HG03108 (cell line): ENCODE measurements at regions not wholly inside any gene's neighbourhood (a gene's known extent, or its start where the extent isn't known, plus 50 kb on each side); places are given as distances from the start of the nearest gene placed in this dataset.
"Not testable (repeated sequence)": the region's sequence is repeated elsewhere in the genome, so short reads cannot be mapped to it uniquely, and the experiment has no call there.

Source experiments
- ATAC-seq: cut with Tn5 transposase; IDR thresholded peaks from one replicate; pipeline ENCODE4 v1.9.1; 2021; ENCODE audit warnings: moderate library complexity; ENCODE audit not compliant: unreplicated experiment

DNA sequence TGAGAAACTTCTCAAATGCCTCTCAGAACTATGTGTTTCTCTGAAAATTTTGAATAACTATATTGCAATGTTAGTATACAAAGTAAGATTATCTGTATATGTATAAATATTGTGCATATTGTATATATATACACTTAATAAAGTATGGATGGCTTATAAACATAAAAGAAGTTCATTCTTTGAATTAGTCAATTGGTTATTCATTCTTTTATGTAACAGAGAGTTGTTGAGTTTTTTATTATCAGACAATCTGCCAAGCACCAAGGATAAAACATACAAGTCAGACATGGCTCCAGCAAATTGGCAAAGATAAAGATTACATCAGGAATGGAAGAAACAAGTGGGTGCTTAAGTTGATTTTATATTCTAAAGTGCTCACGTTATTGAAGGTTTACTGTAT lies 289.1 kb upstream of the EYS start:
- ATAC-seq, result no peak

DNA sequence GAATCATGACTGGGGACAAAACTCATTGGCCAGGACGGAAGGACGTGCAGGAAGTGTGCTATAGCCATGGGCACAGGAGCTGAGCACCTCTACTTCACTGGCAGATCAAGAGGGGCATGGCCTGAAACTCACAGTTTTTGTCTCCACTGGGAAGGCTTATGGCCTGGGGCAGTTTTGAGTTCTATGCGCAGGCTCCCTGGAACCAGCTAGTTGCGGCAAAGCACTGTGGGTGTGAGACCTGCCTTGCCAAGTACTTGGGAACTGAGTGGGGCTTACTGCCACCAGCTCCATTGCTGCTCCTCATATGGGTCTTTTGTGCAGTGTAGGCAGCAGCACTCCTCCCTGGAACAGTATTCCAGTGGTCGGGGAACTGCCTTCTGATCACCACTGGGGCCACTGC lies 282.6 kb upstream of the EYS start:
- ATAC-seq, result no peak

DNA sequence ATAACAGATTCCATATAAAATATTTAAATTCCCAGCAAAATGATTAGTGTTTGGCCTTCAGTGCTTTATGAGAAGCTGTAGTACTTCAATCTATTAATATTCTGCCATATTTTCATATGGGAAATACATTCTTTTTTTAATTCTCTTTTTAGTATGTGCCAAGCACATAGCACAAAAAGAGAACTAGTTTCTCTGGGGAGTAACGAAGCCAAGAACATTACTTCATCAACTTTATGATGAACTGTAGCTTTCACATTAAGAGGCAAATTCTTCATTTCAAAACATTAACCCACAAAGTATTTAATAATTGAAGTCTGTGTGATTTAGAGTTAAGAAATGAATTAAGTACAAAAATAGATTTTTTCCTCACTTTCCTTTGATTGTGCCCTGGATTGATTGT lies 281.0 kb upstream of the EYS start:
- ATAC-seq, result no peak

DNA sequence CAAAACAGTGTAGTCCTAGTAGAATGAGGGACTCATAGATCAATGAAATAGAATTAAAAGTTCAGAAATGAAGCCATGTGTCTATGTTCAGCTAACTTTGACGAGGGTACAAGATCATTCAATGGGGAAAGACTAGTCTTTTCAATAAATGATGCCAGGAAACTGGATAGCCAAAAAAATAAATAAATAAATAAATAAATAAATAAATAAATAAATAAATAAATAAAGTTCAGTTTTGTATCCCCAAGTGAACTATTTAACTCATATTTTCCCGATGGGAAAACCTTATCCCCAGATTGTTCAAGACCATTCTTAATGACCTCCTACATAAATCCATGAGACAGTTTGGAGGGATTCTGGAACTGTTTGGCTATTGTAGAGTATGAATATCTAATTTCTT lies 277.1 kb upstream of the EYS start:
- no peak for ATAC-seq

DNA sequence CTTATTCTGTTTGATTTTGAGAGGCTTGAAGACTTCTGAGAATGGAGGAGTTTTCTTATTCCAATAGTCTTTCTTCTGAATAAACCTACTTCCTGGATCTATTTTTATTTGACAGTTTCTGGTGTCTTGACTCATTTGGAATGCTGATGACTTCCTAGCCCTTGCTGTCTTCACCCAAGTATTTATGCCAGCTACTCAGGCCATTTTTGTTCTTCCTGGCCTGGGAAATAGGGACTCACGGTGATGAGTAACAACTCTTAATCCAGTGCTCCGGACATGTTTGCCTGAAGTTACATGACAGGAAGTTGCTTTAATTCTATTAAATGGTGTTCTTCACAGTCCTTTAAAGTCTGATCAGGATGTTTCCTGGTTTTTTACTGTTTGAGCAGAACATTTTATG lies 272.1 kb upstream of the EYS start:
- no peak for ATAC-seq

DNA sequence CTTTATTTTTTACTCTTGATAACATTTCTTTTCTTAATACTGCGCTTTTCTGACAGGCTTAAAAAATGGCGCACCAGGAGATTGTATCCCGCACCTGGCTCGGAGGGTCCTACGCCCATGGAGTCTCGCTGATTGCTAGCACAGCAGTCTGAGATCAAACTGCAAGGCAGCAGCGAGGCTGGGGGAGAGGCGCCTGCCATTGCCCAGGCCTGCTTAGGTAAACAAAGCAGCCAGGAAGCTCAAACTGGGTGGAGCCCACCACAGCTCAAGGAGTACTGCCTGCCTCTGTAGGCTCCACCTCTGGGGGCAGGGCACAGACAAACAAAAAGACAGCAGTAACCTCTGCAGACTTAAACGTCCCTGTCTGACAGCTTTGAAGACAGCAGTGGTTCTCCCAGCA lies 264.2 kb upstream of the EYS start:
- ATAC-seq, result not testable (repeated sequence)

DNA sequence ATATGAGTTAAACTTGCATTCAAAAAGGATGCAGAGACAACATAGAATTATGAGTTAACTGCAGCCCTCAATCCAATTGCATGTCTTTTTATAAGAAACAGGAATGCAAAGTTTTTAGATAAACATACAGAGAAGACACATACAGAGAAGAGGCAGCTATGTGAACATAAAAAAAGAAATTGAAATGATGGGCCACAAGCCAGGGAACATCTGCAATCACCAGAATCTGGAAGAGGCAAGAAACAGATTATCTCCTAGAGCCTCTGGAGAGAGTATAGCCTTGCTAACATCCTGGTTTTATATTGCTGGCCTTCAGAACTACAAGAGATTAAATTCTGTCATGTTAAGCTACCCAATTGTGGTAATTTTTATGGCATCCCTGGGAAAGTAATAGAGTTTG lies 257.2 kb upstream of the EYS start:
- ATAC-seq, result no peak

DNA sequence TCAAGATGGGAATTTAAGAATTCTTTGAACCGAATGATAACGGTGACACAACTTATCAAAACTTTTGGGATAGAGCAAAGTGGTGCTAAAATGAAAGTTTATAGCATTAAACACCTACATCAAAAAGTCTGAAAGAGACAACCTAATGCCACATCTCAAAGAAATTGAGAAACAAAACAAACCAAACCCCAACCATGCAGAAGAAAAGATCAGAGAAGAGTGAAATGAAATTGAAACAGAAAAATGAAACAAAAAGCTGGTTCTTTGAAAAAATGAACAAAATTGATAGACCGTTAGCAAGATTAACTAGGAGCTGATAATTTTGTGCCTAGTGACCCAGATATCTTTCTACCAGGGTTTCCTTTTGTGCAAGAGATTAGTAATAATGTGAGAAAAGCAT lies 248.0 kb upstream of the EYS start:
- ATAC-seq, result no peak

DNA sequence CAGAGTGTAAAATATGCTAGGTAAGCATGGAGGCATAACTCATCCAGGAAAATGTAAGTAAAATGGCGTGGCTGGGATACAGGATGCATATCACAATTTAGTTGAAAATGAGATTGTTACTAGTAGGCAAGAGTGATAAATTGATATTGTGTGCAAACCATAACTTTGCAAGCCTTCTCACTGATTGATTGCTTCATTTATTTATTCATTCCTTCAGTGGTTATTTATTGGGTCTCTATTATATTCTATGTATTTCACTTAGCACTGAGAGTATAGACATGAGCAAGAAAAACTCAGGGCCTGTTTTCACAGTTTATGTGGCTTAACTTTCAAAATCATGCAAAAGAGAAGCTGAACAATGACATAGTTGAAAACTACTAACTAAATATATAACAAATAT lies 241.0 kb upstream of the EYS start:
- no peak for ATAC-seq

DNA sequence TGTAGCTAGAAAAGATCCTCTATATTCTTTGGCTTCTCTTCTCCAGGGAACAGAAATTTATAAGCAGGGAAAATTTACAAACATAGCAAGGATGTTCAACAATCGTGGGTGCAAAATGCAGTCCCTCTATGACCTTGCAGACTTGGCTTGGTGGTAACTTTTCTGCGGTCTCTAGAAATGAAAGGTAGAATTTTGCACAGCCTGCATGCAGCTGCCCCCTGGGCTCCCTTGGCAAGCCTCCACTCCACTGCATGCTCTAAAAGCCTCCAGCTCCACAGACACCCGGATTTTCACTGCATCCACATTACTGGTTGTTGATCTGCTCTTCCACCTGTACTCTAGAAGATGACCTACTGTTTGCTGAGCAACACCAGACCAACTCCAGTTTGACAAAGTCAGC lies 236.5 kb upstream of the EYS start:
- no peak for ATAC-seq

DNA sequence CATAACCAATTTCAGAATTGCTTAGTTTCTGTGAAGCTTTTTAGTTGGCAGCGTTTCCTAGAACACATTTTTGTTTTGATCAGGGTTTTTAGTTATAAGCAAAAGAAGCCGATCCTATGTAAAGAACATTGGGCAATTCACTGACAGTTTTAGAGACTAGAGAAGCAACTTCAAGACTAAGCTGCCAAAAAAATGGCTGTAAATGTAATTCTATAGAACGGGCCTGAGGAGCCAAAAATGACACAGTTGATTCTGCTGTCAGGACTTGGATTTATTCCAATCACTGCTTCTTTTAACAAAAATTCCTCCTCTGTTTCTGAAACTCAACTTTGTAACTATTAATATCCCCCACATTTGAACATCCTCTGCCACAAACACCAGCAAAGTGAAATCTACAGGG lies 236.0 kb upstream of the EYS start:
- ATAC-seq, result no peak

DNA sequence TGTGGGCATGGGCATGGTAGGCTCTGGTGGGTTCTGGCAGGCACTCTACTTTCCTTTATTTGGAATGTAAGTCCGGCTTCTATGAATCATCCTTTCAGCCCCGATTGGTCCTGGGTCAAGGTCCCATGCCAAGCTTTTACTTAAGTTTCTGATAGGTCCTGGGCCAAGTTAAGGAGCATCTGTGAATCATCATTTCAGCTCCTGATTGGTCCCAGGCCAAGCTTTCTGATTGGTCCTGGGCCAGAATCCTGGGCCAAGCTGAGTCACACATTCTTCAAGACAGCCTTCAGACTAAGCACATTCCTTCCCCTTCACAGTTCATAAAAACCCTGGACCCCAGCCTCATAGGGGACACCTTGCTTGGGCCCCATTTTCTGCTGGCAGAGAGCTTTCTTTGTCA lies 231.0 kb upstream of the EYS start:
- no peak for ATAC-seq

DNA sequence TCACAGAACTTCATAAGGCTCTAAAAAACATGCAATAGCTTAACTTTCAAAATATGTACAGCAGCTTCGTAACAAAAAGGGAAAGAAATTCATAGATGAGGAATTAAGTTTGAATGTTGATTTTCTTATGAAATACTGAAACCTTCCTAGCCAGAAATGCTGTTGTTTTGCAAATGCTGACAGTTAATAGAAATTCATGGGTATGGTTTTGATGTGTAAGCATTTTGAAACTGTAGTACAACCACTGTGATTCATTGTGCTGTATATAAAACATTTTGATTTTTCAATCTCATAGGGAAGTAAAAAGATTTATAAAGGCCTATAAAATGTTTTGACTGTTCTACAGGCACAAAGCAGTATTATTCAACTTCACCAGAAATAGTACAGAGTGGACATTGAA lies 228.4 kb upstream of the EYS start:
- ATAC-seq, result no peak

DNA sequence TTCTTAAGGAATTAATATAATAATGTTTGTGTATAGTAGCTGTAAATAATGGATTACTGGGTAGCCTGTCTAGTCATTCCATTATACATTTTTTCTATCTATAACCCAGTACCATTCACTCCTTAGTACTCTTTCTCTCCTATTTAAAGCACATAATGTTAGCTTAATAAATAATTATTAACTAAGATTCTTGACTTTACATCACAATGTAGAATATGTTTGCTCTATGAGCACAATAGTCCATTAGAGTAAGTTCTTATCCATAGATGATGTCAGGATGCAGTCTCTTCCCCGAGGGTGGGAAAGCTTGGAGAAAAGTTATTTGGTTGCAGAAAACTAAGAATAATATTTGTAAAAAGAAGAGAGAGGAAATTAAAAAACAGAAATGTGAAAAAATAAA lies 226.4 kb upstream of the EYS start:
- ATAC-seq, result no peak

DNA sequence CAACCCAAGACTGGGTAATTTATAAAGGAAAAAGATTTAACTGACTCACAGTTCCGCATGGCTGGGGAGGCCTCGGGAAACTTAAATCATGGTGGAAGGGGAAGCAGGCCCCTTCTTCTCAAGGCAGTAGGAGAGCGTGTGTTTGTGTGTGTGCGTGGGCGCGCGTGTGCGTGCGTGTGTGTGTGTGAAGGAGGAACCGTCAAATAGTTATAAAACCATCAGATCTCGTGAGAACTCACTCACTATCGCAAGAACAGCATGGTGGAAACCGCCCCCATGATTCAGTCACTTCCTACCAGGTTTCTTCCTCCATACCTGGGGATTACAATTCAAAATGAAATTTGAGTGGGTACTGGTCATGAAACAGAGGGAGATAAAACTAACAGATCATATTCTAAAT lies 220.1 kb upstream of the EYS start:
- no peak for ATAC-seq

DNA sequence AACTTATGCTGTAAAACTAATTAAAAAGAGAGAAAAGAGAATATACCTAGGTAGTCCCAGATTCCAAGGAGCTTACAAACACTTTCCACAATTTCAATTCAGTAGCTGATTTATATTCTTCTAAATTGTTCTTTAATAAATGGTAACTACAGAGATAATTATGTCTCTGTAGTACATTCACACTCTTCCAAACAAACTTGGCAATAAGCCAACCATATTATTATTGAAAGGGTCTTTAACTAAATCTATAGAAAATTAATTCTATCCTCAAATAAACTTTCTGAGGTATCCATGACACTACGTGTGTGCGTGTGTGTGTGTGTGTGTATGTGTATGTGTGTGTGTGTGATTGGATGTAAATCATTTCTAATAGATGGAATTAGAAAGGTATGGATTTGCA lies 217.4 kb upstream of the EYS start:
- ATAC-seq, result no peak

DNA sequence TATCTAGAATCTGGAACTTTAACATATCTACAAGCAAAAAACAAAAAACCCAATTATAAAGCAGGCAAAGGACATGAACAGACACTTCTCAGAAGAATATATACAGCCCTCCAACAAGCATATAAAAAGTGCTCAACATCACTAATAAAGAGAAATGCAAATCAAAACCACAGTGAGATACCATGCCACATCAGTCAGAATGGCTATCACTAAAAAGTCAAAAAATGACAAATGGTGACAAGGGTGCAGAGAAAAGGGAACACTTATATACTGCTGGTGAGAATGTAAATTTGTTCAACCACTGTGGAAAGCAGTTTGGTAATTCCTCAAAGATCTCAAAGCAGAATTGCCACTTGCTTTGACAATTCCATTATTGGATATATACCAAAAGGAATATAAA lies 215.0 kb upstream of the EYS start:
- no peak for ATAC-seq

DNA sequence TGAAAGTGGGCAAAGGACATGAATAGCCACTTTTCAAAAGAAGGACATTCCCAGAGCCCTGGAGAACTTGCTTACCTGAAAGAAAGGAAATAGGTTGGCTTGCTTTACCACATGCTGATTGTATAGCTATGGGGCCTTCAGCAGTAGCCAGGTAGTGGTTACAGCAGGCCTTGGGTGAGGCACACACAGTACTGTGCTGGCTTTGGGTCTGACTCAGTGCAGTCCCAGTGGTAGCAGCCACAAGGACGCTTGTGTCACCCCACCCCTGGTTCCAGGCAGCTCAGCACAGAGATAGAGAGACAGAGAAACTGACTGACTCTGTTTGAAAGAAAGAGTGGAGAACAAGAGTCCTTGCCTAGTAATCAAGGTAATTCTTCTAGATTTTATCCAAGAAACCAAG lies 201.0 kb upstream of the EYS start:
- ATAC-seq, result no peak

DNA sequence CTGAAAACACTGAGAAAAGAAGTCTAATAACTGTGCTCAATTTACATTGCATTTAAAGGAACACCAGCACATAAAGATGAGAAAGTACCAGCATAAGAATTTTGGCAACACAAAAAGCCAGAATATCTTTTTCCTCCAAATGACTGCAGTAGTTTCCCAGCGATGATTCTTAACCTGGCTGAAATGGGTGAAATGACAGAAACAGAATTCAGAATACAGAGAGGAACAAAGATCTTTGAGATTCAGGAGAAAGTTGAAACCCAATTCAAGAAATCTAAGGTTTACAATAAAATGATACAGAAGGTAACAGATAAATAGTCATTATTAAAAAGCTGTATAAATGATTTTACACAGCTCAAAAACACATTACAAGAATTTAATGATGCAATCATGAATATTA lies 197.0 kb upstream of the EYS start:
- no peak for ATAC-seq

DNA sequence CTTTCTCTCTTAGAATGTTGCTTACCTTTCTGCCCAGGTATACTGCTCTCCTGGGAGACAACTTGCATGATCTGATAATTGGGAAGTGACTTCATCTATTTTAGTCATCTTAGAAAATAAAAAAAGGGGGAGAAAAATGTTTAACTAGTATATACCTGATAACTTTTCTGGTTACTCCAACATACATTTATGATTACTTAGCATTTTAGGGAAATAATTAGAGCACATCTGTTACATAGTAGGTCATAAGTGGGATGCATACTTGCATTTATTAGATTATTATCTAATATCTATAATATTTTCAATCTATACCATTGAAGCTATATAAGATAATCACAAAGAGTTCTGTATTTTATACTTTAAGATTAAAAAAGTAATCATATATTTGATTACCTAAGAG lies 193.9 kb upstream of the EYS start:
- no peak for ATAC-seq

DNA sequence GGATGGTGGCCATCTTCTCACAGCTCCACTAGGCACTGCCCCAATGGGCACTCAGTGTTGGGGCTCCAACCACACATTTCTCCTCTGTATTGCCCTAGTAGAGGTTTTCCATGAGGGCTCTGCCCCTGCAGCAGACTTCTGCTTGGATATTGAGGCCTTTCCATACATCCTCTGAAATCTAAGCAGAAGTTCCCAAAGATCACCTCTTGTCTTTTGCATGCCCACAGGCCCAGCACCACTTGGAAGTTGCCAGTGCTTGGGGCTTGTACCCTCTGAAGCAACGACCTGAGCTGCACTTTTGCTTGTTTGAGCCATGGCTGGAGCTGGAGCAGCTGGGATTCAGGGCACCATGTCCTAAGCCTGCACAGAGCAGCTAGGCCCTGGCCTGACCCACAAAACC lies 189.1 kb upstream of the EYS start:
- no peak for ATAC-seq

DNA sequence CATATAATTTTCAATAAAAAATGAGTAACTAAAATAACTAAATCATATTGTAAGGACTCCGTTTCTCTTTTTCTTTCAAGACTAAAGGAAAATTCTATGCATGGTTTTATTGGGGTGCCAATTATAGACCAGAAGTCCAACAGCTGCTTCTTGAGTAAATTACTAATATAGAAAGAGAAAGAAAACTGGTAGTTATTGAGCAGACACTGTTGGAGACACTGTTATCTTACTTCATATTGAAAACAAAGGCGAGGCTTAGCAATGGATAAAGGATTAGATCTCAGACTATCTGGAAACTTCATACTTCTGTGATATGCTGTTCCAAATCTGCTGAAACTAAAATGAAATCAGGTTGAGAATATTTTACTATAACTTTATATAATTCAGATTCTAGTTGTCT lies 169.6 kb upstream of the EYS start:
- ATAC-seq, result no peak

DNA sequence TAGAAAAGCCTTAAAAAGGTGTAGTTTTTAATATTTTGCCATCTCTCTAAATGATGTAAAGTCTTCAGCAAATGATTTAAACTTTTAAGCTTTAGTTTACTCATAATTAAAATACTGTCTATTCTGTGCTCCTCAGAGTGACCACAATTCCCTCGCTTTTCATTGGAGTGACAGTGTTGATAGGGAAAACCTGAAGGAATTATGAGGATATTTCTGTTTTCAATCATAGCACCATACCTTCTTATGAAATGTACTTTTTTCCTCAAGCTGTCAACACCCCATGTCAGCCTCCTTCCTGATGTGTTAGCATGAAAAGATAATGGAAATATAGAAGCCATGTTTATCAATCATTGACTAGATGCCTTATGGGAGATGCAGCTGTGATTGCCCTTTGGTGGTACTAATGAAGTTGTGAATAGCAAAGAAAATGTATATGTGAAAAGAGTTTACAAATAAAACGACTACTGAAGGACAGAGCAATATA lies 145.4 kb upstream of the EYS start:
- ATAC-seq, result no peak

DNA sequence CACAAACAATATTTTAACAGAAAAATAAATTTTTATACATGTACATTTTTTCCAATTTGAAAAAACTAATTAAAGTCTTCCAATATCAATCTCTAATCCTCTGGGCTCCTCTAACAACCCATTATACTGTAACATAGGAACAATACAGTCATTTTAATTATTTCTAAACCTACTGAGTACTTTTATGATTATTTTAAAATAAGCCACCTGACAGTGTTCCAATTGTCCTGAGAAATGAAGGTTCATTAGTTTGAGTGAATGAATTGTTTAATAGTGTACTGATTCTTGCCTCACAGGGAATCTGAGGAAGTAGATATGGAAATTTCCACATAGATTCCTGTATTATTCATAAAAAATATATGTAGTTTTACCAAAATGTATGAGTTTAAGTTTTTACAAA lies 123.1 kb upstream of the EYS start:
- ATAC-seq, result no peak
